ENCODE measurements at regions not wholly inside any gene's neighbourhood (a gene's known extent, or its start where the extent isn't known, plus 50 kb on each side); places are given as distances from the start of the nearest gene placed in this dataset.

GRCh38 chr9:104330841-104331240 is 173.2 kb upstream of the OR13F1 start:
- H3K36me3 ChIP-seq (ENCODE audit: insufficient read depth, low read length): no peaks in the 10 kb centered on the region
- Mint-ChIP-seq H3K4me3 (no peak overlapping the region), H3K4me1 (no peaks in the 10 kb centered on the region), H3K27ac (no peak overlapping the region), H3K36me3 (no peaks in the 10 kb centered on the region), H3K9me3 (peaks cover 2 to 6% (median 3%) of the 10 kb centered on the region in 8 donors), H3K27me3 (peaks cover 0 to 2% of the 10 kb centered on the region in 2 donors)
- intact Hi-C loops (cut with micrococcal nuclease): no loop called here
- CTCF ChIA-PET (ENCODE audit: partially characterized antibody): interaction anchor here (0.5 kb wide), 1 partner anchor 43 kb away, joined by 3 read pairs; no protein-coding TSS in a partner anchor
- no peaks in the 10 kb centered on the region for H3K9me3 ChIP-seq (ENCODE audit: control insufficient read depth in 1 of 2, low read length in 2 of 2)
- H3K4me3 ChIP-seq (ENCODE audit: low read length in 2 of 2): no peak overlapping the region
- H3K27ac ChIP-seq (ENCODE audit: low read depth, low read length): no peak overlapping the region
- DNase-seq: no peak
- H3K27me3 ChIP-seq (ENCODE audit: insufficient read depth, low read length): no peaks in the 10 kb centered on the region
- POLR2A ChIA-PET (ENCODE audit: partially characterized antibody): no interaction called here
- H3K4me1 ChIP-seq (ENCODE audit: insufficient read depth, low read length): no peaks in the 10 kb centered on the region

- POLR2A ChIA-PET (ENCODE audit: partially characterized antibody): no interaction called here
- CTCF ChIA-PET (ENCODE audit: partially characterized antibody): no interaction called here
- Mint-ChIP-seq H3K9me3 (peaks cover 0 to 9% (median 2%) of the 10 kb centered on the region in 8 donors), H3K4me3 (peak overlapping the region in 1 of 8 donors; percentile 4), H3K4me1 (no peaks in the 10 kb centered on the region), H3K27ac (no peak overlapping the region), H3K36me3 (no peaks in the 10 kb centered on the region), H3K27me3 (peaks cover 0 to 2% of the 10 kb centered on the region in 2 donors)
- Histone ChIP-seq H3K36me3 (ENCODE audit: insufficient read depth, low read length) (no peaks in the 10 kb centered on the region), H3K27ac (ENCODE audit: low read depth, low read length) (no peak overlapping the region), H3K27me3 (ENCODE audit: insufficient read depth, low read length) (no peaks in the 10 kb centered on the region), H3K4me3 (ENCODE audit: low read length in 2 of 2) (no peak overlapping the region), H3K4me1 (ENCODE audit: insufficient read depth, low read length) (no peaks in the 10 kb centered on the region), H3K9me3 (ENCODE audit: control insufficient read depth in 1 of 2, low read length in 2 of 2) (no peaks in the 10 kb centered on the region)
- intact Hi-C loops (cut with micrococcal nuclease): no loop called here
- DNase-seq: no peak
Measured at GRCh38 chr9:104334549-104334948, 169.5 kb upstream of the OR13F1 start.

GRCh38 chr9:104339692-104340091 is 164.4 kb upstream of the OR13F1 start:
- no peak overlapping the region for H3K27ac Mint-ChIP-seq
- POLR2A ChIA-PET (ENCODE audit: partially characterized antibody): no interaction called here
- no peak overlapping the region for H3K4me3 ChIP-seq (ENCODE audit: low read length in 2 of 2)
- no peaks in the 10 kb centered on the region for H3K36me3 Mint-ChIP-seq
- no peaks in the 10 kb centered on the region for H3K4me1 Mint-ChIP-seq
- no peak for DNase-seq
- H3K9me3 ChIP-seq (ENCODE audit: control insufficient read depth in 1 of 2, low read length in 2 of 2): no peaks in the 10 kb centered on the region
- CTCF ChIA-PET (ENCODE audit: partially characterized antibody): interaction anchor here (0.9 kb wide), 1 partner anchor 17 kb away, joined by 3 read pairs; no protein-coding TSS in a partner anchor
- no peak overlapping the region for H3K4me3 Mint-ChIP-seq
- H3K9me3 Mint-ChIP-seq: peaks cover 0 to 5% (median 2%) of the 10 kb centered on the region in 8 donors
- H3K27me3 ChIP-seq (ENCODE audit: insufficient read depth, low read length): no peaks in the 10 kb centered on the region
- no peaks in the 10 kb centered on the region for H3K36me3 ChIP-seq (ENCODE audit: insufficient read depth, low read length)
- no peaks in the 10 kb centered on the region for H3K27me3 Mint-ChIP-seq
- H3K27ac ChIP-seq (ENCODE audit: low read depth, low read length): no peak overlapping the region
- intact Hi-C loops (cut with micrococcal nuclease): no loop called here
- H3K4me1 ChIP-seq (ENCODE audit: insufficient read depth, low read length): no peaks in the 10 kb centered on the region

GRCh38 chr9:104342552-104342951 is 161.5 kb upstream of the OR13F1 start:
- H3K4me3 Mint-ChIP-seq: no peak overlapping the region
- no peak overlapping the region for H3K27ac Mint-ChIP-seq
- no peak for DNase-seq
- H3K4me3 ChIP-seq (ENCODE audit: low read length in 2 of 2): no peak overlapping the region
- no peaks in the 10 kb centered on the region for H3K4me1 Mint-ChIP-seq
- H3K36me3 Mint-ChIP-seq: no peaks in the 10 kb centered on the region
- no peaks in the 10 kb centered on the region for H3K9me3 ChIP-seq (ENCODE audit: control insufficient read depth in 1 of 2, low read length in 2 of 2)
- H3K4me1 ChIP-seq (ENCODE audit: insufficient read depth, low read length): no peaks in the 10 kb centered on the region
- no peaks in the 10 kb centered on the region for H3K27me3 Mint-ChIP-seq
- ChIA-PET POLR2A (ENCODE audit: partially characterized antibody) (no interaction called here), CTCF (ENCODE audit: partially characterized antibody) (no interaction called here)
- no peak overlapping the region for H3K27ac ChIP-seq (ENCODE audit: low read depth, low read length)
- intact Hi-C loops (cut with micrococcal nuclease): no loop called here
- H3K36me3 ChIP-seq (ENCODE audit: insufficient read depth, low read length): no peaks in the 10 kb centered on the region
- peaks cover 0 to 4% (median 0%) of the 10 kb centered on the region in 8 donors for H3K9me3 Mint-ChIP-seq
- no peaks in the 10 kb centered on the region for H3K27me3 ChIP-seq (ENCODE audit: insufficient read depth, low read length)

GRCh38 chr9:104345061-104345460 is 159.0 kb upstream of the OR13F1 start:
- Histone ChIP-seq H3K36me3 (ENCODE audit: insufficient read depth, low read length) (no peaks in the 10 kb centered on the region), H3K27me3 (ENCODE audit: insufficient read depth, low read length) (no peaks in the 10 kb centered on the region), H3K4me3 (ENCODE audit: low read length in 2 of 2) (no peak overlapping the region), H3K27ac (ENCODE audit: low read depth, low read length) (no peak overlapping the region), H3K9me3 (ENCODE audit: control insufficient read depth in 1 of 2, low read length in 2 of 2) (no peaks in the 10 kb centered on the region), H3K4me1 (ENCODE audit: insufficient read depth, low read length) (no peaks in the 10 kb centered on the region)
- Mint-ChIP-seq H3K27ac (no peak overlapping the region), H3K4me3 (no peak overlapping the region), H3K27me3 (no peaks in the 10 kb centered on the region), H3K9me3 (peaks cover 0 to 4% (median 0%) of the 10 kb centered on the region in 8 donors), H3K4me1 (no peaks in the 10 kb centered on the region), H3K36me3 (no peaks in the 10 kb centered on the region)
- ChIA-PET CTCF (ENCODE audit: partially characterized antibody) (no interaction called here), POLR2A (ENCODE audit: partially characterized antibody) (no interaction called here)
- DNase-seq: no peak
- intact Hi-C loops (cut with micrococcal nuclease): no loop called here

- ChIA-PET POLR2A (ENCODE audit: partially characterized antibody) (no interaction called here), CTCF (ENCODE audit: partially characterized antibody) (no interaction called here)
- no peaks in the 10 kb centered on the region for H3K36me3 ChIP-seq (ENCODE audit: insufficient read depth, low read length)
- intact Hi-C loops (cut with micrococcal nuclease): no loop called here
- H3K27me3 Mint-ChIP-seq: no peaks in the 10 kb centered on the region
- H3K4me1 Mint-ChIP-seq: no peaks in the 10 kb centered on the region
- peaks cover 0 to 6% (median 0%) of the 10 kb centered on the region in 8 donors for H3K9me3 Mint-ChIP-seq
- no peak overlapping the region for H3K27ac ChIP-seq (ENCODE audit: low read depth, low read length)
- DNase-seq: no peak
- no peaks in the 10 kb centered on the region for H3K27me3 ChIP-seq (ENCODE audit: insufficient read depth, low read length)
- H3K27ac Mint-ChIP-seq: no peak overlapping the region
- H3K4me3 ChIP-seq (ENCODE audit: low read length in 2 of 2): no peak overlapping the region
- no peaks in the 10 kb centered on the region for H3K9me3 ChIP-seq (ENCODE audit: control insufficient read depth in 1 of 2, low read length in 2 of 2)
- H3K36me3 Mint-ChIP-seq: no peaks in the 10 kb centered on the region
- no peaks in the 10 kb centered on the region for H3K4me1 ChIP-seq (ENCODE audit: insufficient read depth, low read length)
- H3K4me3 Mint-ChIP-seq: no peak overlapping the region
Measured at GRCh38 chr9:104350541-104350940, 153.5 kb upstream of the OR13F1 start.

- DNase-seq: no peak
- peaks cover 0 to 6% (median 0%) of the 10 kb centered on the region in 8 donors for H3K9me3 Mint-ChIP-seq
- intact Hi-C loops (cut with micrococcal nuclease): no loop called here
- H3K4me1 ChIP-seq (ENCODE audit: insufficient read depth, low read length): no peaks in the 10 kb centered on the region
- no peaks in the 10 kb centered on the region for H3K27me3 ChIP-seq (ENCODE audit: insufficient read depth, low read length)
- no peak overlapping the region for H3K27ac ChIP-seq (ENCODE audit: low read depth, low read length)
- no peak overlapping the region for H3K27ac Mint-ChIP-seq
- no peaks in the 10 kb centered on the region for H3K27me3 Mint-ChIP-seq
- H3K36me3 ChIP-seq (ENCODE audit: insufficient read depth, low read length): no peaks in the 10 kb centered on the region
- H3K4me1 Mint-ChIP-seq: no peaks in the 10 kb centered on the region
- no peaks in the 10 kb centered on the region for H3K36me3 Mint-ChIP-seq
- ChIA-PET POLR2A (ENCODE audit: partially characterized antibody) (no interaction called here), CTCF (ENCODE audit: partially characterized antibody) (no interaction called here)
- no peak overlapping the region for H3K4me3 Mint-ChIP-seq
- H3K9me3 ChIP-seq (ENCODE audit: control insufficient read depth in 1 of 2, low read length in 2 of 2): no peaks in the 10 kb centered on the region
- no peak overlapping the region for H3K4me3 ChIP-seq (ENCODE audit: low read length in 2 of 2)
Measured at GRCh38 chr9:104351726-104352125, 152.3 kb upstream of the OR13F1 start.

GRCh38 chr9:104361207-104361606 is 142.9 kb upstream of the OR13F1 start:
- Mint-ChIP-seq H3K36me3 (no peaks in the 10 kb centered on the region), H3K4me3 (no peak overlapping the region), H3K9me3 (peaks cover 0 to 5% (median under 1%) of the 10 kb centered on the region in 8 donors), H3K27me3 (no peaks in the 10 kb centered on the region), H3K27ac (no peak overlapping the region), H3K4me1 (no peaks in the 10 kb centered on the region)
- H3K4me3 ChIP-seq (ENCODE audit: low read length in 2 of 2): no peak overlapping the region
- POLR2A ChIA-PET (ENCODE audit: partially characterized antibody): no interaction called here
- no peaks in the 10 kb centered on the region for H3K27me3 ChIP-seq (ENCODE audit: insufficient read depth, low read length)
- no peaks in the 10 kb centered on the region for H3K36me3 ChIP-seq (ENCODE audit: insufficient read depth, low read length)
- no peaks in the 10 kb centered on the region for H3K9me3 ChIP-seq (ENCODE audit: control insufficient read depth in 1 of 2, low read length in 2 of 2)
- no peaks in the 10 kb centered on the region for H3K4me1 ChIP-seq (ENCODE audit: insufficient read depth, low read length)
- H3K27ac ChIP-seq (ENCODE audit: low read depth, low read length): no peak overlapping the region
- intact Hi-C loops (cut with micrococcal nuclease): no loop called here
- CTCF ChIA-PET (ENCODE audit: partially characterized antibody): no interaction called here
- no peak for DNase-seq
